ENCODE measurements at regions not wholly inside any gene's neighbourhood (a gene's known extent, or its start where the extent isn't known, plus 50 kb on each side); places are given as distances from the start of the nearest gene placed in this dataset.

GRCh38 chr17:33966410-33967059 lies 288.6 kb upstream of the CCL2 start:
- no peaks in the 10 kb centered on the region for H4K20me1 ChIP-seq (ENCODE audit: insufficient read depth, low read length)
- H3K9me3 ChIP-seq (ENCODE audit: low read length): peaks cover under 1% of the 10 kb centered on the region; the same call in 1 of the 2 replicates
- H2AFZ ChIP-seq (ENCODE audit: low read length): no peak overlapping the region
- ChIA-PET CTCF (ENCODE audit: low intra/inter-chr PET ratio, low total read pairs) (no interaction called here), POLR2A (no interaction called here)
- H3K27me3 ChIP-seq (ENCODE audit: control insufficient read depth in 1 of 2, insufficient read depth in 2 of 2, low read length in 2 of 2): peaks cover 0 to 8% of the 10 kb centered on the region in 2 experiments; a peak in 2 of 5 replicates
- no peak for DNase-seq (ENCODE audit: low spot score)
- H3K4me1 ChIP-seq (ENCODE audit: insufficient read depth, low read length): no peaks in the 10 kb centered on the region
- no peaks in the 10 kb centered on the region for H3K36me3 ChIP-seq (replicated peaks in 1 of 2; ENCODE audit: control insufficient read depth in 1 of 2, insufficient read depth in 2 of 2, low read length in 2 of 2)
- no peak overlapping the region for H3K27ac ChIP-seq (ENCODE audit: extremely low read length, insufficient read depth, low read length)
- no peak for FAIRE-seq
- H3K79me2 ChIP-seq (ENCODE audit: insufficient read depth, low read length): no peaks in the 10 kb centered on the region
- TF ChIP-seq ZNF512B (CRISPR knock-in tag; IDR thresholded peaks at IDR 0.05; ENCODE audit: borderline replicate concordance) (no peak), ZNF672 (CRISPR knock-in tag; IDR thresholded peaks at IDR 0.05) (no peak), ZNF629 (CRISPR knock-in tag; conservative IDR thresholded peaks at IDR 0.05) (0 out of 2 replicates have a peak, but pooled peaks have one; percentile 23)
- no peak overlapping the region for H3K9ac ChIP-seq (ENCODE audit: insufficient read depth, low read depth, low read length)
- intact Hi-C loops (cut with micrococcal nuclease; ENCODE audit: unreplicated experiment) (no loop called here), in situ Hi-C loops (cut with HindIII; ENCODE audit: extremely low pct_ligation_motif_present, low pct_unique_long_range_greater_than_20kb) (no loop called here)
- 69% methylated on average over 9 of the region's 9 CpGs for WGBS (ENCODE audit: low lambda C conversion rate)
- ATAC-seq: no peak
- BruUV-seq (replicated peaks): no TSS peak
- H3K4me2 ChIP-seq (ENCODE audit: low read depth, low read length): no peak overlapping the region
- no peak overlapping the region for H3K4me3 ChIP-seq (replicated peaks in 1 of 3; ENCODE audit: insufficient read depth in 1 of 3, low read depth in 2 of 3, low read length in 3 of 3)

- Histone ChIP-seq H3K4me3 (replicated peaks in 1 of 3; ENCODE audit: insufficient read depth in 1 of 3, low read depth in 2 of 3, low read length in 3 of 3) (no peak overlapping the region), H3K9me3 (ENCODE audit: low read length) (no peaks in the 10 kb centered on the region), H3K4me2 (ENCODE audit: low read depth, low read length) (no peak overlapping the region), H3K9ac (ENCODE audit: insufficient read depth, low read depth, low read length) (no peak overlapping the region), H4K20me1 (ENCODE audit: insufficient read depth, low read length) (no peaks in the 10 kb centered on the region), H3K36me3 (replicated peaks in 1 of 2; ENCODE audit: control insufficient read depth in 1 of 2, insufficient read depth in 2 of 2, low read length in 2 of 2) (no peaks in the 10 kb centered on the region), H3K27me3 (ENCODE audit: control insufficient read depth in 1 of 2, insufficient read depth in 2 of 2, low read length in 2 of 2) (peaks cover 0 to 8% of the 10 kb centered on the region in 2 experiments; a peak in 2 of 5 replicates), H3K79me2 (ENCODE audit: insufficient read depth, low read length) (no peaks in the 10 kb centered on the region), H3K27ac (ENCODE audit: extremely low read length, insufficient read depth, low read length) (no peak overlapping the region), H3K4me1 (ENCODE audit: insufficient read depth, low read length) (no peaks in the 10 kb centered on the region), H2AFZ (ENCODE audit: low read length) (no peak overlapping the region)
- CTCF ChIA-PET (ENCODE audit: low intra/inter-chr PET ratio, low total read pairs): no interaction called here
- ATAC-seq (no peak), FAIRE-seq (no peak), DNase-seq (ENCODE audit: low spot score) (no peak)
- intact Hi-C loops (cut with micrococcal nuclease; ENCODE audit: unreplicated experiment) (no loop called here), in situ Hi-C loops (cut with HindIII; ENCODE audit: extremely low pct_ligation_motif_present, low pct_unique_long_range_greater_than_20kb) (no loop called here)
- BruUV-seq (replicated peaks): no TSS peak
- TF ChIP-seq XRCC5 (optimal IDR thresholded peaks at IDR 0.05; ENCODE audit: low read length) (no peak), GATA4 (IDR thresholded peaks at IDR 0.05; ENCODE audit: borderline replicate concordance, low read depth) (no peak)
- POLR2A ChIA-PET: no interaction called here
- WGBS (ENCODE audit: low lambda C conversion rate): 26% methylated on average over 7 of the region's 8 CpGs
These were observed 287.3 kb upstream of the CCL2 start for GRCh38 chr17:33967608-33968349.

All from HepG2 (cell line).